ENCODE measurements at regions not wholly inside any gene's neighbourhood (a gene's known extent, or its start where the extent isn't known, plus 50 kb on each side); places are given as distances from the start of the nearest gene placed in this dataset.

- Histone ChIP-seq H3K27me3 (no peaks in the 10 kb centered on the region), H3K9me3 (no peaks in the 10 kb centered on the region), H3K4me3 (no peak overlapping the region), H3K27ac (no peak overlapping the region), H3K4me1 (no peaks in the 10 kb centered on the region), H3K36me3 (no peaks in the 10 kb centered on the region)
- no peak for TF ChIP-seq CTCF (IDR thresholded peaks at IDR 0.05)
- TF ChIP-seq POLR2AphosphoS5 (IDR thresholded peaks at IDR 0.05; ENCODE audit: insufficient read depth in 1 of 2, low read depth in 1 of 2), result no peak
- TF ChIP-seq POLR2A (IDR thresholded peaks at IDR 0.05), result no peak
- no peak for DNase-seq (ENCODE audit: extremely low spot score in 2 of 2)
- intact Hi-C loops (cut with DNase I), result no loop called here
Observed at GRCh38 chr16:7089751-7090150, 242.9 kb upstream of the RBFOX1 start.

GRCh38 chr16:7088711-7089110 lies 243.9 kb upstream of the RBFOX1 start:
- no peaks in the 10 kb centered on the region for H3K27me3 ChIP-seq
- H3K4me3 ChIP-seq, result no peak overlapping the region
- intact Hi-C loops (cut with DNase I), result no loop called here
- H3K36me3 ChIP-seq, result no peaks in the 10 kb centered on the region
- no peak overlapping the region for H3K27ac ChIP-seq
- H3K9me3 ChIP-seq, result no peaks in the 10 kb centered on the region
- TF ChIP-seq CTCF (IDR thresholded peaks at IDR 0.05), result no peak
- TF ChIP-seq POLR2AphosphoS5 (IDR thresholded peaks at IDR 0.05; ENCODE audit: insufficient read depth in 1 of 2, low read depth in 1 of 2), result no peak
- no peak for DNase-seq (ENCODE audit: extremely low spot score in 2 of 2)
- H3K4me1 ChIP-seq, result no peaks in the 10 kb centered on the region

GRCh38 chr16:7086822-7087616 lies 245.6 kb upstream of the RBFOX1 start:
- Histone ChIP-seq H3K4me1 (no peaks in the 10 kb centered on the region), H3K4me3 (no peak overlapping the region), H3K9me3 (no peaks in the 10 kb centered on the region), H3K27ac (no peak overlapping the region), H3K36me3 (no peaks in the 10 kb centered on the region), H3K27me3 (no peaks in the 10 kb centered on the region)
- intact Hi-C loops (cut with DNase I), result no loop called here
- no peak for DNase-seq (ENCODE audit: extremely low spot score in 2 of 2)
- TF ChIP-seq CTCF (IDR thresholded peaks at IDR 0.05) (no peak), POLR2AphosphoS5 (IDR thresholded peaks at IDR 0.05; ENCODE audit: insufficient read depth in 1 of 2, low read depth in 1 of 2) (no peak), POLR2A (IDR thresholded peaks at IDR 0.05) (no peak)

GRCh38 chr16:7085776-7086175 lies 246.9 kb upstream of the RBFOX1 start:
- H3K27ac ChIP-seq, result no peak overlapping the region
- intact Hi-C loops (cut with DNase I), result no loop called here
- DNase-seq (ENCODE audit: extremely low spot score in 2 of 2), result no peak
- TF ChIP-seq POLR2AphosphoS5 (IDR thresholded peaks at IDR 0.05; ENCODE audit: insufficient read depth in 1 of 2, low read depth in 1 of 2) (no peak), CTCF (IDR thresholded peaks at IDR 0.05) (no peak), POLR2A (IDR thresholded peaks at IDR 0.05) (no peak)
- H3K4me1 ChIP-seq, result no peaks in the 10 kb centered on the region
- no peak overlapping the region for H3K4me3 ChIP-seq
- H3K9me3 ChIP-seq, result no peaks in the 10 kb centered on the region
- H3K36me3 ChIP-seq, result no peaks in the 10 kb centered on the region
- no peaks in the 10 kb centered on the region for H3K27me3 ChIP-seq

- no peak for DNase-seq (ENCODE audit: extremely low spot score in 2 of 2)
- Histone ChIP-seq H3K36me3 (no peaks in the 10 kb centered on the region), H3K27ac (no peak overlapping the region), H3K4me3 (no peak overlapping the region), H3K4me1 (no peaks in the 10 kb centered on the region), H3K9me3 (no peaks in the 10 kb centered on the region), H3K27me3 (no peaks in the 10 kb centered on the region)
- TF ChIP-seq POLR2A (IDR thresholded peaks at IDR 0.05) (no peak), POLR2AphosphoS5 (IDR thresholded peaks at IDR 0.05; ENCODE audit: insufficient read depth in 1 of 2, low read depth in 1 of 2) (no peak), CTCF (IDR thresholded peaks at IDR 0.05) (no peak)
- intact Hi-C loops (cut with DNase I), result no loop called here
Observed at GRCh38 chr16:7083096-7083495, 249.5 kb upstream of the RBFOX1 start.

Measured in vagina (tissue), 2 donors.